DND-41 (cell line): ENCODE measurements at regions not wholly inside any gene's neighbourhood (a gene's known extent, or its start where the extent isn't known, plus 50 kb on each side); places are given as distances from the start of the nearest gene placed in this dataset.

ENCODE experiments used
- ATAC-seq: fragments of 200-7000 bp; cut with Tn5 transposase; 3 replicates; pipeline ENCODE4 v1.9.1; 2021; ENCODE audit warnings: low read depth; ENCODE audit not compliant: insufficient read depth
- DNase-seq: peaks from one replicate; pipeline ENCODE4 v3.0.0-alpha.2; 2020
- H2AFZ ChIP-seq: 2 replicates; pipeline ENCODE4 v1.6.0; 2012; ENCODE audit warnings: low read depth, low read length
- H3K27ac ChIP-seq: 2 replicates; pipeline ENCODE4 v1.5.1; 2012; ENCODE audit warnings: low read length, inconsistent platforms
- H3K27me3 ChIP-seq: fragments of 200-600 bp; sonication (generic); 2 replicates; pipeline ENCODE4 v1.6.0; 2012; ENCODE audit warnings: low read length, mild to moderate bottlenecking, inconsistent platforms; ENCODE audit not compliant: insufficient read depth, poor library complexity
- H3K36me3 ChIP-seq: 2 replicates; pipeline ENCODE4 v1.5.1; 2012; ENCODE audit warnings: low read length, inconsistent platforms; ENCODE audit not compliant: insufficient read depth
- H3K4me1 ChIP-seq: 2 replicates; pipeline ENCODE4 v1.5.1; 2012; ENCODE audit warnings: mild to moderate bottlenecking, low read length; ENCODE audit not compliant: insufficient read depth
- H3K4me2 ChIP-seq: 2 replicates; pipeline ENCODE4 v1.6.0; 2012; ENCODE audit warnings: mild to moderate bottlenecking, moderate library complexity, low read length, inconsistent platforms; ENCODE audit not compliant: insufficient read depth
- H3K4me3 ChIP-seq, 2 experiments: fragments of 200-600 bp in 1 of 2; shearing (Covaris generic) in 1 of 2; 2 replicates each; pipeline ENCODE4 v1.5.1; 2012 to 2016; ENCODE audit warnings: inconsistent platforms in 2 of 2, low read length in 2 of 2, mild to moderate bottlenecking in 2 of 2, low read depth in 1 of 2, moderate library complexity in 1 of 2
- H3K79me2 ChIP-seq: 2 replicates; pipeline ENCODE4 v1.6.0; 2012; ENCODE audit warnings: low read length, inconsistent platforms; ENCODE audit not compliant: insufficient read depth
- H3K9ac ChIP-seq: 2 replicates; pipeline ENCODE4 v1.6.0; 2012; ENCODE audit warnings: low read depth, mild to moderate bottlenecking, inconsistent platforms, low read length, moderate library complexity
- H3K9me3 ChIP-seq: 2 replicates; pipeline ENCODE4 v1.5.1; 2012; ENCODE audit warnings: low read length, moderate library complexity, mild to moderate bottlenecking, inconsistent platforms; ENCODE audit not compliant: insufficient read depth, severe bottlenecking
- H4K20me1 ChIP-seq: 2 replicates; pipeline ENCODE4 v1.6.0; 2012; ENCODE audit warnings: low read length; ENCODE audit not compliant: insufficient read depth
- EZH2 ChIP-seq: IDR thresholded peaks from 3 replicates; pipeline ENCODE4 v1.6.1; 2012; ENCODE audit warnings: borderline replicate concordance, low read depth, mild to moderate bottlenecking, moderate library complexity, low read length, inconsistent platforms; ENCODE audit not compliant: severe bottlenecking
- TF ChIP-seq, protein P1 (sequence below): IDR thresholded peaks from 2 replicates; pipeline ENCODE4 v1.5.1; 2012; ENCODE audit warnings: borderline replicate concordance, low read length, moderate library complexity, mild to moderate bottlenecking; ENCODE audit not compliant: poor library complexity, severe bottlenecking; ENCODE audit errors: extremely low read depth

DNA sequence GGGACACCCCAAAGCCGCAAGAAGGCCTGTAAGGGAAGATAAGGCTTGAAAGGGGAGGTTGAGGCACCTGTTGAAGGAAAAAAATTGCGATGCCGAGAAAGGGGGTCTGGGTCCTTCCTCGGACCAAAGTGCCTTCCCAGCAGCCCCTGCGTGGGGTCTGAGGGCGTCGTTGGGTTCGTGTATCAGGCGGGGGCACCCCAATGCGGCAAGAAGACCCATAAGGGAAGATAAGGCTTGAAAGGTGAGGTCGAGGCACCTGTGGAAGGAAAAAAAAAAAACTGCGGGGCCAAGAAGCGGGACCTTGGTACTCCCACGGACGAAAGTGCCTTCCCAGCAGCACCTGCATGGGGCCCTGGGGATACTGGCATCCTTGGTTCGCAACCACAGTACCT, 277.5 kb downstream of the ALG10 start:
- Histone ChIP-seq H3K9ac (no peak overlapping the region), H3K4me1 (no peaks in the 10 kb centered on the region), H2AFZ (no peak overlapping the region), H4K20me1 (no peaks in the 10 kb centered on the region), H3K4me2 (no peak overlapping the region), H3K36me3 (no peaks in the 10 kb centered on the region), H3K27ac (no peak overlapping the region), H3K4me3 (no peak overlapping the region), H3K79me2 (no peaks in the 10 kb centered on the region), H3K27me3 (no peaks in the 10 kb centered on the region), H3K9me3 (peaks cover 91% of the 10 kb centered on the region)
- TF ChIP-seq EZH2: no peak
- TF ChIP-seq, protein P1, sequence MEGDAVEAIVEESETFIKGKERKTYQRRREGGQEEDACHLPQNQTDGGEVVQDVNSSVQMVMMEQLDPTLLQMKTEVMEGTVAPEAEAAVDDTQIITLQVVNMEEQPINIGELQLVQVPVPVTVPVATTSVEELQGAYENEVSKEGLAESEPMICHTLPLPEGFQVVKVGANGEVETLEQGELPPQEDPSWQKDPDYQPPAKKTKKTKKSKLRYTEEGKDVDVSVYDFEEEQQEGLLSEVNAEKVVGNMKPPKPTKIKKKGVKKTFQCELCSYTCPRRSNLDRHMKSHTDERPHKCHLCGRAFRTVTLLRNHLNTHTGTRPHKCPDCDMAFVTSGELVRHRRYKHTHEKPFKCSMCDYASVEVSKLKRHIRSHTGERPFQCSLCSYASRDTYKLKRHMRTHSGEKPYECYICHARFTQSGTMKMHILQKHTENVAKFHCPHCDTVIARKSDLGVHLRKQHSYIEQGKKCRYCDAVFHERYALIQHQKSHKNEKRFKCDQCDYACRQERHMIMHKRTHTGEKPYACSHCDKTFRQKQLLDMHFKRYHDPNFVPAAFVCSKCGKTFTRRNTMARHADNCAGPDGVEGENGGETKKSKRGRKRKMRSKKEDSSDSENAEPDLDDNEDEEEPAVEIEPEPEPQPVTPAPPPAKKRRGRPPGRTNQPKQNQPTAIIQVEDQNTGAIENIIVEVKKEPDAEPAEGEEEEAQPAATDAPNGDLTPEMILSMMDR: no peak
- DNase-seq: no peak
- ATAC-seq: no peak

DNA sequence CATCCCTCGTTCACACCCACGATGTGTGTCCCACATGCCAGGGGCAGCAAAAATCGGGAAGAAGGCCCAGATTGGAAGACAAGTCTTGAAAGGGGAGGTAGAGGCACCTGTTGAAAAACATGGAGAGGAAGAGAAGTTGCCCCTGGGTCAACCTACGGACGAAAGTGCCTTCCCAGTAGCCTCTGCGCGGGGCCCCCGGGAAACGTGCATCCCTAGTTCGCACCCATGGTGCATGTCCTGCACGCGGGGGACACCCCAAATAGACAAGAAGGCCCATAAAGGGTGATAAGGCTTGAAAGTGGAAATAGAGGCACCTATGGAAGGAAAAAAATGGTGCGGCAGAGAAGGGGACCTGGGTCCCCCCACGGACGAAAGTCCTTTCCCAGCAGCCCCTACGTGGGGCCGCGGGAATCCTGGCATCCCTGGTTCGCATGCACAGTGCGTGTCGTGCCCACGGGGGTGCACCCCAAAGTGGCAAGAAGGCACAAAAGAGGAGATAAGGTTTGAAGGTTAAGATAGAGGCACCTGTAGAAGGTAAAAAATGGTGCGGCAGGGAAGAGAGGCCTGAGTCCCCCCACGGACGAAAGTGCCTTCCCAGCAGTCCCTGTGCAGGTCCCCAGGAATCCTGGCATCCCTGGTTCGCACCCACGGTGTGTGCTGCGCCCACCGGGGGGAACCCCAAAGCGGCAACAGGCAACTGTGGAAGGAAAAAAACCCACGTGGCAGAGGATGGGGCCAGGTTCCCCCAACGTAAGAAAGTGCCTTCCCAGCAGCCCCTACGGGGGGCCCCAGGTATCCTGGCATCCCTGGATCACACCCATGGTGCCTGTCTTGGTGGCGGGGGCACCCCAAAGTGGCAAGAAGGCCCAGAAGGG, 278.3 kb downstream of the ALG10 start:
- no peak for ATAC-seq
- TF ChIP-seq, protein P1: no peak
- TF ChIP-seq EZH2: no peak
- no peak overlapping the region for H3K4me3 ChIP-seq
- no peak for DNase-seq
- H3K4me1 ChIP-seq: no peaks in the 10 kb centered on the region
- no peak overlapping the region for H3K27ac ChIP-seq
- H3K9ac ChIP-seq: no peak overlapping the region
- H3K79me2 ChIP-seq: no peaks in the 10 kb centered on the region
- no peak overlapping the region for H2AFZ ChIP-seq
- no peaks in the 10 kb centered on the region for H4K20me1 ChIP-seq
- H3K36me3 ChIP-seq: no peaks in the 10 kb centered on the region
- H3K27me3 ChIP-seq: no peaks in the 10 kb centered on the region
- no peak overlapping the region for H3K4me2 ChIP-seq
- H3K9me3 ChIP-seq: peaks cover 90% of the 10 kb centered on the region

- ATAC-seq: no peak
- no peaks in the 10 kb centered on the region for H3K27me3 ChIP-seq
- H3K4me1 ChIP-seq: no peaks in the 10 kb centered on the region
- H3K36me3 ChIP-seq: no peaks in the 10 kb centered on the region
- DNase-seq: no peak
- H3K27ac ChIP-seq: no peak overlapping the region
- no peak overlapping the region for H3K4me3 ChIP-seq
- H2AFZ ChIP-seq: no peak overlapping the region
- H3K79me2 ChIP-seq: no peaks in the 10 kb centered on the region
- no peak overlapping the region for H3K9ac ChIP-seq
- H3K4me2 ChIP-seq: no peak overlapping the region
- no peaks in the 10 kb centered on the region for H4K20me1 ChIP-seq
- TF ChIP-seq, protein P1: no peak
- TF ChIP-seq EZH2: no peak
- peaks cover 86% of the 10 kb centered on the region for H3K9me3 ChIP-seq
These were observed 279.2 kb downstream of the ALG10 start for GRCh38 chr12:34301251-34302130.
